Liver (tissue), 7 donors: ENCODE measurements at regions not wholly inside any gene's neighbourhood (a gene's known extent, or its start where the extent isn't known, plus 50 kb on each side); places are given as distances from the start of the nearest gene placed in this dataset.

Experiments used
- DNase-seq: peaks from one replicate; pipeline ENCODE4 v3.0.0-alpha.2; 2017; ENCODE audit warnings: low spot score
- H3K27ac ChIP-seq, 2 donors: one replicate each; pipeline ENCODE4 v1.7.0; 2013; ENCODE audit warnings: inconsistent platforms in 2 of 2, low read length in 2 of 2, control low read depth in 1 of 2, low read depth in 1 of 2, mild to moderate bottlenecking in 1 of 2
- H3K27me3 ChIP-seq, 4 donors: one replicate each; pipeline versions ENCODE4 v1.6.1 to v1.7.0; 2013; ENCODE audit warnings: low read length in 3 of 4, inconsistent platforms in 1 of 4, mild to moderate bottlenecking in 1 of 4, moderate library complexity in 1 of 4; ENCODE audit not compliant: control insufficient read depth in 4 of 4, insufficient read depth in 4 of 4
- H3K36me3 ChIP-seq, 4 donors: one replicate each; pipeline versions ENCODE4 v1.6.1 to v1.7.0; 2013; ENCODE audit warnings: low read length in 3 of 4, mild to moderate bottlenecking in 3 of 4, low read depth in 1 of 4, moderate library complexity in 1 of 4; ENCODE audit not compliant: control insufficient read depth in 4 of 4, insufficient read depth in 3 of 4
- H3K4me1 ChIP-seq, 4 donors: one replicate each; pipeline versions ENCODE4 v1.6.1 to v1.7.0; 2013; ENCODE audit warnings: low read length in 3 of 4, mild to moderate bottlenecking in 3 of 4, moderate library complexity in 1 of 4; ENCODE audit not compliant: control insufficient read depth in 4 of 4, insufficient read depth in 4 of 4
- H3K4me3 ChIP-seq, 3 donors: one replicate each; pipeline versions ENCODE4 v1.6.1 to v1.7.0; 2013; ENCODE audit warnings: low read length in 3 of 3, control low read depth in 1 of 3, low read depth in 1 of 3, mild to moderate bottlenecking in 1 of 3
- H3K9ac ChIP-seq, 2 donors: one replicate each; pipeline ENCODE4 v1.7.0; 2013; ENCODE audit warnings: low read length in 2 of 2, mild to moderate bottlenecking in 2 of 2, moderate library complexity in 2 of 2, control low read depth in 1 of 2, low read depth in 1 of 2
- H3K9me3 ChIP-seq, 4 donors: one replicate each; pipeline versions ENCODE4 v1.6.1 to v1.7.0; 2013; ENCODE audit warnings: low read length in 3 of 4; ENCODE audit not compliant: control insufficient read depth in 4 of 4
- EGR1 ChIP-seq, 2 donors: IDR thresholded peaks; 2 replicates each; pipeline ENCODE4 v1.6.1; 2016 to 2018; ENCODE audit warnings: antibody characterized with exemption in 2 of 2, low read depth in 2 of 2
- FOXA1 ChIP-seq: IDR thresholded peaks from 2 replicates; pipeline ENCODE4 v1.6.1; 2016; ENCODE audit warnings: antibody characterized with exemption
- FOXA2 ChIP-seq: IDR thresholded peaks from 2 replicates; pipeline ENCODE4 v1.6.1; 2016; ENCODE audit warnings: antibody characterized with exemption
- GABPA ChIP-seq, 2 donors: IDR thresholded peaks in 1 of 2; conservative IDR thresholded peaks in 1 of 2; 2 replicates each; pipeline ENCODE4 v1.6.1; 2016; ENCODE audit warnings: antibody characterized with exemption in 2 of 2, mild to moderate bottlenecking in 1 of 2, moderate library complexity in 1 of 2
- HNF4A ChIP-seq, 2 donors: conservative IDR thresholded peaks; 2 replicates each; pipeline ENCODE4 v1.6.1; 2016; ENCODE audit warnings: antibody characterized with exemption in 2 of 2, mild to moderate bottlenecking in 2 of 2
- JUND ChIP-seq, 2 donors: IDR thresholded peaks; 2 replicates each; pipeline ENCODE4 v1.6.1; 2016; ENCODE audit warnings: antibody characterized with exemption in 2 of 2
- NR2F2 ChIP-seq: IDR thresholded peaks from 2 replicates; pipeline ENCODE4 v1.6.1; 2016; ENCODE audit warnings: antibody characterized with exemption
- RAD21 ChIP-seq, 2 donors: IDR thresholded peaks; 2 replicates each; pipeline ENCODE4 v1.6.1; 2016; ENCODE audit warnings: antibody characterized with exemption in 2 of 2, mild to moderate bottlenecking in 2 of 2
- RXRA ChIP-seq, 2 donors: IDR thresholded peaks; 2 replicates each; pipeline ENCODE4 v1.6.1; 2017 to 2018; ENCODE audit warnings: antibody characterized with exemption in 2 of 2, mild to moderate bottlenecking in 1 of 2
- SP1 ChIP-seq: IDR thresholded peaks from 2 replicates; pipeline ENCODE4 v1.6.1; 2018; ENCODE audit warnings: antibody characterized with exemption, mild to moderate bottlenecking
- TAF1 ChIP-seq: conservative IDR thresholded peaks from 2 replicates; pipeline ENCODE4 v1.6.1; 2016; ENCODE audit warnings: antibody characterized with exemption, mild to moderate bottlenecking
- YY1 ChIP-seq: IDR thresholded peaks from 2 replicates; pipeline ENCODE4 v1.6.1; 2016; ENCODE audit warnings: antibody characterized with exemption, mild to moderate bottlenecking
- WGBS: extraction: QIAGEN DNeasy Blood & Tissue Kit; methylation state at CpG from one replicate; pipeline ENCODE4 v1.1.7; 2013; 5-methylcytosine and 5-hydroxymethylcytosine counted together
- TF ChIP-seq, protein P1 (sequence below): IDR thresholded peaks from 2 replicates; pipeline ENCODE4 v1.6.1; 2016; ENCODE audit warnings: antibody characterized with exemption
- TF ChIP-seq, protein P2 (sequence below): IDR thresholded peaks from 2 replicates; pipeline ENCODE4 v1.6.1; 2016; ENCODE audit warnings: antibody characterized with exemption, mild to moderate bottlenecking
- TF ChIP-seq, protein P3 (sequence below): IDR thresholded peaks from 2 replicates; pipeline ENCODE4 v1.6.1; 2016; ENCODE audit warnings: antibody characterized with exemption
- donor health status: healthy.
- donor health status: healthy.
- donor health status: healthy.
- donor health status: healthy.

DNA sequence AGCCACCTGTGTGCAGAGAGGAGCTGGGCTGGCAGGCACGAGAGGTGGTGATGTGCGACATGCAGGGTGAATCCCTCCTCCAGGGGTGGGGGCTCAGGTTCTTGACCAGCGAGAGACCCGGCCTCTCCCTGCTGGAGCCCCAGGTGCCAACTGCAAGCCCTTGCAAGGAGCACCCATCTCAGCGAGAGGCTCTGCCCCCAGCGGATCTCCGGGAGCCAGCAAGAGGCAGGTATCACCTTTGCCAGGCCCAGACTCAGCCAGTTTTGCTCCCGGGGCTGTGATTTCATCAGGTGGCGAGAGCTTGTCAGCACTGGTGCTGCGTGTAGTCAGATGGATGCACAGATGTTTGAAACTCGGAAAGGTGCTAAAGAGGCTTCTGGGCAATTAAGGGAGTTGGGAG, 87.7 kb downstream of the TFAP2C start (continued):
- TF ChIP-seq GABPA (IDR thresholded peaks at IDR 0.05 in 1 of 2, conservative IDR thresholded peaks at IDR 0.05 in 1 of 2): no peak
- TF ChIP-seq, protein P1, sequence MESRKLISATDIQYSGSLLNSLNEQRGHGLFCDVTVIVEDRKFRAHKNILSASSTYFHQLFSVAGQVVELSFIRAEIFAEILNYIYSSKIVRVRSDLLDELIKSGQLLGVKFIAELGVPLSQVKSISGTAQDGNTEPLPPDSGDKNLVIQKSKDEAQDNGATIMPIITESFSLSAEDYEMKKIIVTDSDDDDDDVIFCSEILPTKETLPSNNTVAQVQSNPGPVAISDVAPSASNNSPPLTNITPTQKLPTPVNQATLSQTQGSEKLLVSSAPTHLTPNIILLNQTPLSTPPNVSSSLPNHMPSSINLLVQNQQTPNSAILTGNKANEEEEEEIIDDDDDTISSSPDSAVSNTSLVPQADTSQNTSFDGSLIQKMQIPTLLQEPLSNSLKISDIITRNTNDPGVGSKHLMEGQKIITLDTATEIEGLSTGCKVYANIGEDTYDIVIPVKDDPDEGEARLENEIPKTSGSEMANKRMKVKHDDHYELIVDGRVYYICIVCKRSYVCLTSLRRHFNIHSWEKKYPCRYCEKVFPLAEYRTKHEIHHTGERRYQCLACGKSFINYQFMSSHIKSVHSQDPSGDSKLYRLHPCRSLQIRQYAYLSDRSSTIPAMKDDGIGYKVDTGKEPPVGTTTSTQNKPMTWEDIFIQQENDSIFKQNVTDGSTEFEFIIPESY: no peak
- TF ChIP-seq SP1: no peak

DNA sequence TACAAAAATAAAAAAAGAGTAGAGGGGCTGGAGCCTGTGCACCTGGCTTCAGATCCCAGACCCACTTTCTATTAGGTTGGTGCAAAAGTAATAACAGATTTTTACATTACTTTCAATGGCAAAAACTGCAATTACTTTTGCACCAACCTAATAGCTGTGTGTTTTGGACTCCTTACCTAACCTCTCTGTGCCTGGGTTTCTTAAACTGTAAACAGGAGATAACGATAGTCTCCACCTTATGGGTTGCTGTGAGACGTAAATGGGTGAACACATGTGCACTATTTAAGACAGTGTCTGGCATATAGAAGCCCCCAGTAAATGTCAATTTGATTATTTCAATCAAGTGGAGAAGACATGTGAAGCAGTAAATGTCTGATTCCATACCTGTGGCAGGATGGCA, 89.7 kb downstream of the TFAP2C start:
- WGBS: 81% methylated on average over 2 of the region's 2 CpGs
- Histone ChIP-seq H3K9me3 (no peaks in the 10 kb centered on the region), H3K27ac (no peak overlapping the region), H3K9ac (no peak overlapping the region), H3K4me3 (no peak overlapping the region), H3K27me3 (no peaks in the 10 kb centered on the region), H3K4me1 (no peaks in the 10 kb centered on the region), H3K36me3 (no peaks in the 10 kb centered on the region)
- no peak for DNase-seq
- TF ChIP-seq FOXA2: no peak

DNA sequence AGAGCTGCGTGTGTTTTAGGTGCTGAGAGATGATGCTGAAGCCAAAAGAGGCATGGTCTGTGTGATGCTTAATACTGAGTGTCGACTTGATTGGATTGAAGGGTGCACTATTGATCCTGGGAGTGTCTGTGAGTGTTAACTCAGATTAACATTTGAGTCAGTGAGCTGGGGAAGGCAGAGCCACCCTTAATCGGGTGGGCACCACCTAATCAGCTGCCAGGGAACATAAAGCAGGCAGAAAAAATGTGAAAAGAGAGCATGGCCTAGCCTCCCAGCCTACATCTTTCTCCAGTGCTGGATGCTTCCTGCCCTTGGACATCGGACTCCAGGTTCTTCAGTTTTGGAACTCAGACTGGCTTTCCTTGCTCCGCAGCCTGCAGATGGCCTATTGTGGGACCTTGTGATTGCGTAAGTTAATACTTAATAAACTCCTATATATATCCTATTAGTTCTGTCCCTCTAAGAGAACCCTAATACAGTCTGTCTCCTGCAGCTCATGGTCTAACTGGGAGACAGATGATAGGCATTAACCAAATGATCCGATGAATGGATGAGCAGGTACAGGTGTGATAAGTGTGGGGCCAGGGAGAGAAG, 91.6 kb downstream of the TFAP2C start:
- H3K27me3 ChIP-seq: no peaks in the 10 kb centered on the region
- H3K36me3 ChIP-seq: no peaks in the 10 kb centered on the region
- no peak overlapping the region for H3K27ac ChIP-seq
- H3K9me3 ChIP-seq: no peaks in the 10 kb centered on the region
- WGBS: 85% methylated on average over 7 of the region's 7 CpGs
- TF ChIP-seq, protein P2, sequence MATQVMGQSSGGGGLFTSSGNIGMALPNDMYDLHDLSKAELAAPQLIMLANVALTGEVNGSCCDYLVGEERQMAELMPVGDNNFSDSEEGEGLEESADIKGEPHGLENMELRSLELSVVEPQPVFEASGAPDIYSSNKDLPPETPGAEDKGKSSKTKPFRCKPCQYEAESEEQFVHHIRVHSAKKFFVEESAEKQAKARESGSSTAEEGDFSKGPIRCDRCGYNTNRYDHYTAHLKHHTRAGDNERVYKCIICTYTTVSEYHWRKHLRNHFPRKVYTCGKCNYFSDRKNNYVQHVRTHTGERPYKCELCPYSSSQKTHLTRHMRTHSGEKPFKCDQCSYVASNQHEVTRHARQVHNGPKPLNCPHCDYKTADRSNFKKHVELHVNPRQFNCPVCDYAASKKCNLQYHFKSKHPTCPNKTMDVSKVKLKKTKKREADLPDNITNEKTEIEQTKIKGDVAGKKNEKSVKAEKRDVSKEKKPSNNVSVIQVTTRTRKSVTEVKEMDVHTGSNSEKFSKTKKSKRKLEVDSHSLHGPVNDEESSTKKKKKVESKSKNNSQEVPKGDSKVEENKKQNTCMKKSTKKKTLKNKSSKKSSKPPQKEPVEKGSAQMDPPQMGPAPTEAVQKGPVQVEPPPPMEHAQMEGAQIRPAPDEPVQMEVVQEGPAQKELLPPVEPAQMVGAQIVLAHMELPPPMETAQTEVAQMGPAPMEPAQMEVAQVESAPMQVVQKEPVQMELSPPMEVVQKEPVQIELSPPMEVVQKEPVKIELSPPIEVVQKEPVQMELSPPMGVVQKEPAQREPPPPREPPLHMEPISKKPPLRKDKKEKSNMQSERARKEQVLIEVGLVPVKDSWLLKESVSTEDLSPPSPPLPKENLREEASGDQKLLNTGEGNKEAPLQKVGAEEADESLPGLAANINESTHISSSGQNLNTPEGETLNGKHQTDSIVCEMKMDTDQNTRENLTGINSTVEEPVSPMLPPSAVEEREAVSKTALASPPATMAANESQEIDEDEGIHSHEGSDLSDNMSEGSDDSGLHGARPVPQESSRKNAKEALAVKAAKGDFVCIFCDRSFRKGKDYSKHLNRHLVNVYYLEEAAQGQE: no peak
- TF ChIP-seq RAD21 (IDR thresholded peaks at IDR 0.05) (no peak), HNF4A (conservative IDR thresholded peaks at IDR 0.05) (no peak), TAF1 (no peak), GABPA (IDR thresholded peaks at IDR 0.05 in 1 of 2, conservative IDR thresholded peaks at IDR 0.05 in 1 of 2) (no peak), RXRA (IDR thresholded peaks at IDR 0.05) (no peak), EGR1 (IDR thresholded peaks at IDR 0.05; ENCODE audit: low read depth in 2 of 2) (no peak), JUND (IDR thresholded peaks at IDR 0.05) (no peak), FOXA2 (no peak), SP1 (no peak)
- no peak for DNase-seq
- no peaks in the 10 kb centered on the region for H3K4me1 ChIP-seq
- H3K4me3 ChIP-seq: no peak overlapping the region
- no peak overlapping the region for H3K9ac ChIP-seq

DNA sequence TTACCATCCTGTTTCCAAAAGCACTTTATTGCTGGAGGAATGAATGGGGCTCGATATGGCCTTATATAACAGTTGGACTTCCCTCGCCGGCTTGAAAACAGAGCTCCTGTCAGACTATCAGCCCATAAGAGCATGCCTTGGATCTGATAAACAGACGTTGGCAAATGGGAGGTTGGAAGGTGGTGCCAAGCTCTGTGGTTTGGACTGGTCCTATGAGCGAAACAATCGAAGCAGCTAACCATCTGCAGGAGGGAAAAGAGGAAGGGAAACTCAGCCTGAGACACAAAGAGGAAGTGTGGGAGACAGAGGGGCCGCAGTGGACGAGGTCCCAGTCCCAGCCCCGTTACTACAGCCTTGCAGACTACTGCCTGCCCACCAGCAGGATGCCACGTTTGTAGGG, 92.9 kb downstream of the TFAP2C start:
- no peak overlapping the region for H3K27ac ChIP-seq
- no peak for DNase-seq
- WGBS: 60% methylated on average over 10 of the region's 10 CpGs
- no peaks in the 10 kb centered on the region for H3K27me3 ChIP-seq
- H3K4me1 ChIP-seq: no peaks in the 10 kb centered on the region
- no peaks in the 10 kb centered on the region for H3K36me3 ChIP-seq
- no peak for TF ChIP-seq SP1
- no peak for TF ChIP-seq FOXA1
- TF ChIP-seq RXRA (IDR thresholded peaks at IDR 0.05): no peak
- TF ChIP-seq TAF1: no peak
- no peak for TF ChIP-seq NR2F2
- no peak for TF ChIP-seq YY1
- TF ChIP-seq FOXA2: no peak
- TF ChIP-seq, protein P3, sequence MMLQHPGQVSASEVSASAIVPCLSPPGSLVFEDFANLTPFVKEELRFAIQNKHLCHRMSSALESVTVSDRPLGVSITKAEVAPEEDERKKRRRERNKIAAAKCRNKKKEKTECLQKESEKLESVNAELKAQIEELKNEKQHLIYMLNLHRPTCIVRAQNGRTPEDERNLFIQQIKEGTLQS: no peak
- no peak for TF ChIP-seq GABPA (IDR thresholded peaks at IDR 0.05 in 1 of 2, conservative IDR thresholded peaks at IDR 0.05 in 1 of 2)
- H3K9ac ChIP-seq: no peak overlapping the region
- no peaks in the 10 kb centered on the region for H3K9me3 ChIP-seq
- no peak overlapping the region for H3K4me3 ChIP-seq
